ENCODE measurements at regions not wholly inside any gene's neighbourhood (a gene's known extent, or its start where the extent isn't known, plus 50 kb on each side); places are given as distances from the start of the nearest gene placed in this dataset.

- 83 to 85% methylated on average over 11 to 15 of the region's 15 CpGs for WGBS, 2 experiments (ENCODE audit: insufficient coverage in 1 of 2, insufficient read length in 1 of 2)
- TF ChIP-seq CTCF (conservative IDR thresholded peaks at IDR 0.05) = no peak
- H3K27ac ChIP-seq (ENCODE audit: low read depth, low read length) = no peak overlapping the region
- no peak for DNase-seq
- H3K9me3 Mint-ChIP-seq = no peaks in the 10 kb centered on the region
- H3K4me1 ChIP-seq (ENCODE audit: control insufficient read depth, insufficient read depth, low read length) = no peaks in the 10 kb centered on the region
- H3K4me3 Mint-ChIP-seq = no peak overlapping the region
- H3K9ac ChIP-seq (ENCODE audit: extremely low read depth, low read length, poor library complexity, severe bottlenecking) = no peak overlapping the region
- no peaks in the 10 kb centered on the region for H3K4me1 Mint-ChIP-seq
- H3K27me3 Mint-ChIP-seq (ENCODE audit: insufficient read depth) = peaks cover 4% of the 10 kb centered on the region
- H3K36me3 ChIP-seq (ENCODE audit: control insufficient read depth, insufficient read depth, low read length) = no peaks in the 10 kb centered on the region
- H3K36me3 Mint-ChIP-seq (ENCODE audit: low read depth) = no peaks in the 10 kb centered on the region
- H3K9me3 ChIP-seq (ENCODE audit: control insufficient read depth, low read length) = no peaks in the 10 kb centered on the region
- H3K27ac Mint-ChIP-seq = no peak overlapping the region
- H3K4me3 ChIP-seq (ENCODE audit: low read length) = no peak overlapping the region
- H3K27me3 ChIP-seq (ENCODE audit: control insufficient read depth, insufficient read depth, low read length, poor library complexity, severe bottlenecking) = no peaks in the 10 kb centered on the region
Observed at GRCh38 chr20:48149902-48150301, 364.6 kb upstream of the SULF2 start.

- Mint-ChIP-seq H3K4me3 (no peak overlapping the region), H3K9me3 (no peaks in the 10 kb centered on the region), H3K4me1 (no peaks in the 10 kb centered on the region), H3K27ac (no peak overlapping the region), H3K36me3 (ENCODE audit: low read depth) (no peaks in the 10 kb centered on the region), H3K27me3 (ENCODE audit: insufficient read depth) (no peaks in the 10 kb centered on the region)
- no peak overlapping the region for H3K4me3 ChIP-seq (ENCODE audit: low read length)
- H3K27ac ChIP-seq (ENCODE audit: low read depth, low read length) = no peak overlapping the region
- H3K9ac ChIP-seq (ENCODE audit: extremely low read depth, low read length, poor library complexity, severe bottlenecking) = no peak overlapping the region
- WGBS, 2 experiments (ENCODE audit: insufficient coverage in 1 of 2, insufficient read length in 1 of 2) = 65 to 77% methylated on average over 11 to 13 of the region's 13 CpGs
- H3K36me3 ChIP-seq (ENCODE audit: control insufficient read depth, insufficient read depth, low read length) = no peaks in the 10 kb centered on the region
- no peaks in the 10 kb centered on the region for H3K4me1 ChIP-seq (ENCODE audit: control insufficient read depth, insufficient read depth, low read length)
- TF ChIP-seq CTCF (conservative IDR thresholded peaks at IDR 0.05) = peak; percentile 20
- H3K9me3 ChIP-seq (ENCODE audit: control insufficient read depth, low read length) = no peaks in the 10 kb centered on the region
- H3K27me3 ChIP-seq (ENCODE audit: control insufficient read depth, insufficient read depth, low read length, poor library complexity, severe bottlenecking) = no peaks in the 10 kb centered on the region
- no peak for DNase-seq
Observed at GRCh38 chr20:48148916-48149672, 363.8 kb upstream of the SULF2 start.

- H3K27me3 ChIP-seq (ENCODE audit: control insufficient read depth, insufficient read depth, low read length, poor library complexity, severe bottlenecking) = no peaks in the 10 kb centered on the region
- no peaks in the 10 kb centered on the region for H3K27me3 Mint-ChIP-seq (ENCODE audit: insufficient read depth)
- no peaks in the 10 kb centered on the region for H3K4me1 Mint-ChIP-seq
- no peak overlapping the region for H3K27ac ChIP-seq (ENCODE audit: low read depth, low read length)
- WGBS, 2 experiments (ENCODE audit: insufficient coverage in 1 of 2, insufficient read length in 1 of 2) = 93 to 100% methylated on average over 3 of the region's 3 CpGs
- no peak for TF ChIP-seq CTCF (conservative IDR thresholded peaks at IDR 0.05)
- no peaks in the 10 kb centered on the region for H3K4me1 ChIP-seq (ENCODE audit: control insufficient read depth, insufficient read depth, low read length)
- H3K9me3 Mint-ChIP-seq = peaks cover under 1% of the 10 kb centered on the region
- no peak overlapping the region for H3K4me3 Mint-ChIP-seq
- no peak overlapping the region for H3K9ac ChIP-seq (ENCODE audit: extremely low read depth, low read length, poor library complexity, severe bottlenecking)
- H3K27ac Mint-ChIP-seq = no peak overlapping the region
- H3K36me3 Mint-ChIP-seq (ENCODE audit: low read depth) = no peaks in the 10 kb centered on the region
- H3K4me3 ChIP-seq (ENCODE audit: low read length) = no peak overlapping the region
- H3K36me3 ChIP-seq (ENCODE audit: control insufficient read depth, insufficient read depth, low read length) = no peaks in the 10 kb centered on the region
- no peak for DNase-seq
- no peaks in the 10 kb centered on the region for H3K9me3 ChIP-seq (ENCODE audit: control insufficient read depth, low read length)
Observed at GRCh38 chr20:48148020-48148419, 362.7 kb upstream of the SULF2 start.
